Astrocyte (in vitro differentiated cells and primary cell): ENCODE measurements at regions not wholly inside any gene's neighbourhood (a gene's known extent, or its start where the extent isn't known, plus 50 kb on each side); places are given as distances from the start of the nearest gene placed in this dataset.

Experiments used
- CTCF ChIP-seq: IDR thresholded peaks from 2 replicates; pipeline ENCODE4 v1.5.1; 2011; ENCODE audit warnings: low read depth, mild to moderate bottlenecking, inconsistent platforms, low read length, moderate library complexity; ENCODE audit not compliant: insufficient read depth
- EZH2 ChIP-seq: IDR thresholded peaks from 2 replicates; pipeline ENCODE4 v1.6.1; 2012; ENCODE audit warnings: mild to moderate bottlenecking, low read length, inconsistent platforms; ENCODE audit not compliant: insufficient read depth

DNA sequence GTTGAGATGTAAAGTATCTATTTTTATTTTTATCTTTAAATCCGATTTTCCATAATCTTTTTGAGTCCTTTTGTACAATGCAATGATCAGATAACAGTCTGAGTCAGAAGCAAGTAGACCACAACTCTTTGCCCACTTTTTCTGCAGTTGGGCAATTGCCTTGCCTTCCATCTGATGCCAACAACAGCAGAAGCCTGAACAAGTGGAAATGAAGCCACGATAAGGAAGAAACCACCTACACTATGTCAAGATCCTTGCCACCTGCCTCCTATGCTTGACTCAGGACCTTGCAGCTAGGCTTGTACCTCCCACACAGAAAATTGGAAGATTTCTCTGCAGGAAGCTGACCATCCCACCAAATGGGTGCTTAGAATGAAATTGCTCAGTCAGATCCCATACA lies 78.6 kb downstream of the ANXA1 start:
- no peak for TF ChIP-seq CTCF
- TF ChIP-seq EZH2 = no peak
